ENCODE measurements at regions not wholly inside any gene's neighbourhood (a gene's known extent, or its start where the extent isn't known, plus 50 kb on each side); places are given as distances from the start of the nearest gene placed in this dataset. TPM values are rescaled to one million over a fixed set of nuclear protein-coding genes. Genes with fewer than 3 reads are reported as not detected.

Small RNA genes in the stretch of these regions (small RNA-seq; reads per million reads assigned to genes)
- gene RNU1-7P (ENCODE audit: low replicate concordance), result not detected
